ENCODE measurements at regions not wholly inside any gene's neighbourhood (a gene's known extent, or its start where the extent isn't known, plus 50 kb on each side); places are given as distances from the start of the nearest gene placed in this dataset.

- H3K4me1 Mint-ChIP-seq = no peaks in the 10 kb centered on the region
- DNase-seq (ENCODE audit: low spot score in 2 of 2) (no peak), ATAC-seq (replicated peaks; ENCODE audit: extremely low read depth, poor library complexity, severe bottlenecking) (no peak)
- H3K36me3 Mint-ChIP-seq (ENCODE audit: insufficient read depth) = no peaks in the 10 kb centered on the region
- H3K9me3 Mint-ChIP-seq = no peaks in the 10 kb centered on the region
- H3K27ac Mint-ChIP-seq (ENCODE audit: low read depth) = no peak overlapping the region
- peaks cover 4% of the 10 kb centered on the region for H3K27me3 Mint-ChIP-seq
- H3K4me3 Mint-ChIP-seq = no peak overlapping the region
Measured at GRCh38 chr10:47063858-47064257, 152.6 kb downstream of the PTPN20 start.

GRCh38 chr10:47065903-47066302 is 154.7 kb downstream of the PTPN20 start:
- ATAC-seq (replicated peaks; ENCODE audit: extremely low read depth, poor library complexity, severe bottlenecking) = no peak
- DNase-seq (ENCODE audit: low spot score in 2 of 2) = no peak
- no peak overlapping the region for H3K4me3 Mint-ChIP-seq
- no peaks in the 10 kb centered on the region for H3K36me3 Mint-ChIP-seq (ENCODE audit: insufficient read depth)
- H3K9me3 Mint-ChIP-seq = no peaks in the 10 kb centered on the region
- no peaks in the 10 kb centered on the region for H3K27me3 Mint-ChIP-seq
- no peak overlapping the region for H3K27ac Mint-ChIP-seq (ENCODE audit: low read depth)
- no peaks in the 10 kb centered on the region for H3K4me1 Mint-ChIP-seq

- no peaks in the 10 kb centered on the region for H3K9me3 Mint-ChIP-seq
Measured at GRCh38 chr10:47067949-47068940, 157.0 kb downstream of the PTPN20 start.

GRCh38 chr10:47070541-47070940 is 159.3 kb downstream of the PTPN20 start:
- ATAC-seq (replicated peaks; ENCODE audit: extremely low read depth, poor library complexity, severe bottlenecking) (no peak), DNase-seq (ENCODE audit: low spot score in 2 of 2) (no peak)
- Mint-ChIP-seq H3K36me3 (ENCODE audit: insufficient read depth) (no peaks in the 10 kb centered on the region), H3K9me3 (no peaks in the 10 kb centered on the region), H3K27me3 (no peaks in the 10 kb centered on the region), H3K4me3 (no peak overlapping the region), H3K27ac (ENCODE audit: low read depth) (no peak overlapping the region), H3K4me1 (no peaks in the 10 kb centered on the region)

More at GRCh38 chr10:47067949-47068940, 157.0 kb downstream of the PTPN20 start:
- H3K27me3 Mint-ChIP-seq = no peaks in the 10 kb centered on the region
- ATAC-seq (replicated peaks; ENCODE audit: extremely low read depth, poor library complexity, severe bottlenecking) (no peak), DNase-seq (ENCODE audit: low spot score in 2 of 2) (no peak)
- no peak overlapping the region for H3K27ac Mint-ChIP-seq (ENCODE audit: low read depth)
- H3K4me3 Mint-ChIP-seq = no peak overlapping the region
- H3K36me3 Mint-ChIP-seq (ENCODE audit: insufficient read depth) = no peaks in the 10 kb centered on the region
- H3K4me1 Mint-ChIP-seq = no peaks in the 10 kb centered on the region

GRCh38 chr10:47071891-47072290 is 160.7 kb downstream of the PTPN20 start:
- Mint-ChIP-seq H3K27me3 (no peaks in the 10 kb centered on the region), H3K36me3 (ENCODE audit: insufficient read depth) (no peaks in the 10 kb centered on the region), H3K9me3 (no peaks in the 10 kb centered on the region), H3K4me1 (peaks cover 3% of the 10 kb centered on the region), H3K4me3 (no peak overlapping the region), H3K27ac (ENCODE audit: low read depth) (peak overlapping the region; percentile 19)
- DNase-seq (ENCODE audit: low spot score in 2 of 2) = no peak
- no peak for ATAC-seq (replicated peaks; ENCODE audit: extremely low read depth, poor library complexity, severe bottlenecking)

GRCh38 chr10:47073967-47074366 is 162.7 kb downstream of the PTPN20 start:
- Mint-ChIP-seq H3K4me3 (no peak overlapping the region), H3K27ac (ENCODE audit: low read depth) (no peak overlapping the region), H3K27me3 (no peaks in the 10 kb centered on the region), H3K9me3 (no peaks in the 10 kb centered on the region), H3K4me1 (peaks cover 7% of the 10 kb centered on the region), H3K36me3 (ENCODE audit: insufficient read depth) (no peaks in the 10 kb centered on the region)
- no peak for DNase-seq (ENCODE audit: low spot score in 2 of 2)
- ATAC-seq (replicated peaks; ENCODE audit: extremely low read depth, poor library complexity, severe bottlenecking) = no peak

- DNase-seq (ENCODE audit: low spot score in 2 of 2) = no peak
- Mint-ChIP-seq H3K27me3 (no peaks in the 10 kb centered on the region), H3K9me3 (no peaks in the 10 kb centered on the region), H3K4me1 (peaks cover 13% of the 10 kb centered on the region), H3K27ac (ENCODE audit: low read depth) (no peak overlapping the region), H3K36me3 (ENCODE audit: insufficient read depth) (no peaks in the 10 kb centered on the region), H3K4me3 (no peak overlapping the region)
- ATAC-seq (replicated peaks; ENCODE audit: extremely low read depth, poor library complexity, severe bottlenecking) = no peak
Measured at GRCh38 chr10:47076949-47077361, 165.7 kb downstream of the PTPN20 start.

GRCh38 chr10:47077386-47077785 is 166.2 kb downstream of the PTPN20 start:
- H3K4me1 Mint-ChIP-seq = peaks cover 13% of the 10 kb centered on the region
- no peak overlapping the region for H3K4me3 Mint-ChIP-seq
- ATAC-seq (replicated peaks; ENCODE audit: extremely low read depth, poor library complexity, severe bottlenecking) (no peak), DNase-seq (ENCODE audit: low spot score in 2 of 2) (no peak)
- no peak overlapping the region for H3K27ac Mint-ChIP-seq (ENCODE audit: low read depth)
- no peaks in the 10 kb centered on the region for H3K27me3 Mint-ChIP-seq
- H3K9me3 Mint-ChIP-seq = no peaks in the 10 kb centered on the region
- H3K36me3 Mint-ChIP-seq (ENCODE audit: insufficient read depth) = no peaks in the 10 kb centered on the region

GRCh38 chr10:47077941-47078340 is 166.7 kb downstream of the PTPN20 start:
- H3K9me3 Mint-ChIP-seq = no peaks in the 10 kb centered on the region
- no peak overlapping the region for H3K4me3 Mint-ChIP-seq
- H3K27ac Mint-ChIP-seq (ENCODE audit: low read depth) = no peak overlapping the region
- ATAC-seq (replicated peaks; ENCODE audit: extremely low read depth, poor library complexity, severe bottlenecking) (no peak), DNase-seq (ENCODE audit: low spot score in 2 of 2) (no peak)
- H3K4me1 Mint-ChIP-seq = peaks cover 13% of the 10 kb centered on the region
- H3K27me3 Mint-ChIP-seq = no peaks in the 10 kb centered on the region
- H3K36me3 Mint-ChIP-seq (ENCODE audit: insufficient read depth) = no peaks in the 10 kb centered on the region

- no peak for ATAC-seq (replicated peaks; ENCODE audit: extremely low read depth, poor library complexity, severe bottlenecking)
- no peaks in the 10 kb centered on the region for H3K27me3 Mint-ChIP-seq
- H3K4me3 Mint-ChIP-seq = no peak overlapping the region
- H3K27ac Mint-ChIP-seq (ENCODE audit: low read depth) = no peak overlapping the region
- DNase-seq (ENCODE audit: low spot score in 2 of 2) = no peak
- H3K36me3 Mint-ChIP-seq (ENCODE audit: insufficient read depth) = no peaks in the 10 kb centered on the region
- no peaks in the 10 kb centered on the region for H3K9me3 Mint-ChIP-seq
- peaks cover 13% of the 10 kb centered on the region for H3K4me1 Mint-ChIP-seq
Measured at GRCh38 chr10:47078393-47079203, 167.4 kb downstream of the PTPN20 start.

GRCh38 chr10:47079204-47079580 is 168.0 kb downstream of the PTPN20 start:
- Mint-ChIP-seq H3K36me3 (ENCODE audit: insufficient read depth) (no peaks in the 10 kb centered on the region), H3K27me3 (no peaks in the 10 kb centered on the region), H3K27ac (ENCODE audit: low read depth) (no peak overlapping the region), H3K4me1 (peaks cover 13% of the 10 kb centered on the region), H3K9me3 (no peaks in the 10 kb centered on the region), H3K4me3 (no peak overlapping the region)
- ATAC-seq (replicated peaks; ENCODE audit: extremely low read depth, poor library complexity, severe bottlenecking) = no peak
- no peak for DNase-seq (ENCODE audit: low spot score in 2 of 2)

- DNase-seq (ENCODE audit: low spot score in 2 of 2) (peak in 1 of 2 donors; percentile 20), ATAC-seq (replicated peaks; ENCODE audit: extremely low read depth, poor library complexity, severe bottlenecking) (peak; percentile 68)
- Mint-ChIP-seq H3K4me3 (no peak overlapping the region), H3K4me1 (peaks cover 13% of the 10 kb centered on the region), H3K27ac (ENCODE audit: low read depth) (no peak overlapping the region), H3K36me3 (ENCODE audit: insufficient read depth) (no peaks in the 10 kb centered on the region), H3K27me3 (no peaks in the 10 kb centered on the region), H3K9me3 (no peaks in the 10 kb centered on the region)
Measured at GRCh38 chr10:47081264-47081663, 170.0 kb downstream of the PTPN20 start.
